Skin of body (tissue), 1 donor: ENCODE measurements at regions not wholly inside any gene's neighbourhood (a gene's known extent, or its start where the extent isn't known, plus 50 kb on each side); places are given as distances from the start of the nearest gene placed in this dataset.

Experiments used
- DNase-seq: peaks from one replicate; lab custom pipeline; 2025; lab: John Stamatoyannopoulos, UW

- DNase-seq = no peak
These were observed 330.2 kb upstream of the CD180 start for GRCh38 chr5:67526793-67527192.

- peak; percentile 85 for DNase-seq
These were observed 323.7 kb upstream of the CD180 start for GRCh38 chr5:67520161-67520908.

GRCh38 chr5:67518227-67518626, 321.6 kb upstream of the CD180 start:
- no peak for DNase-seq

GRCh38 chr5:67516948-67517565, 320.5 kb upstream of the CD180 start:
- DNase-seq = no peak

GRCh38 chr5:67515762-67516161, 319.2 kb upstream of the CD180 start:
- DNase-seq = no peak

- no peak for DNase-seq
These were observed 318.6 kb upstream of the CD180 start for GRCh38 chr5:67515020-67515689.

GRCh38 chr5:67512758-67513157, 316.2 kb upstream of the CD180 start:
- DNase-seq = no peak

GRCh38 chr5:67511911-67512310, 315.3 kb upstream of the CD180 start:
- DNase-seq = no peak

- DNase-seq = no peak
These were observed 313.6 kb upstream of the CD180 start for GRCh38 chr5:67510204-67510603.

- DNase-seq = no peak
These were observed 313.0 kb upstream of the CD180 start for GRCh38 chr5:67509402-67510186.

GRCh38 chr5:67506241-67506640, 309.6 kb upstream of the CD180 start:
- DNase-seq = no peak

GRCh38 chr5:67502951-67503350, 306.4 kb upstream of the CD180 start:
- no peak for DNase-seq

GRCh38 chr5:67496051-67496450, 299.5 kb upstream of the CD180 start:
- DNase-seq = no peak

- DNase-seq = no peak
These were observed 298.5 kb upstream of the CD180 start for GRCh38 chr5:67495072-67495471.

GRCh38 chr5:67494186-67494855, 297.7 kb upstream of the CD180 start:
- no peak for DNase-seq

GRCh38 chr5:67493676-67494075, 297.1 kb upstream of the CD180 start:
- no peak for DNase-seq

GRCh38 chr5:67490543-67491321, 294.1 kb upstream of the CD180 start:
- no peak for DNase-seq

- DNase-seq = no peak
These were observed 292.3 kb upstream of the CD180 start for GRCh38 chr5:67488885-67489284.

- no peak for DNase-seq
These were observed 291.3 kb upstream of the CD180 start for GRCh38 chr5:67487862-67488261.

GRCh38 chr5:67483453-67484030, 286.9 kb upstream of the CD180 start:
- no peak for DNase-seq
